ENCODE measurements at regions not wholly inside any gene's neighbourhood (a gene's known extent, or its start where the extent isn't known, plus 50 kb on each side); places are given as distances from the start of the nearest gene placed in this dataset.

GRCh38 chr3:27615555-27615954, 106.6 kb downstream of the EOMES start:
- no peak for TF ChIP-seq GATA3 (IDR thresholded peaks at IDR 0.05; ENCODE audit: low read depth, low read length)
- no peak for TF ChIP-seq GATA2 (IDR thresholded peaks at IDR 0.05; ENCODE audit: low read depth, low read length)

DNA sequence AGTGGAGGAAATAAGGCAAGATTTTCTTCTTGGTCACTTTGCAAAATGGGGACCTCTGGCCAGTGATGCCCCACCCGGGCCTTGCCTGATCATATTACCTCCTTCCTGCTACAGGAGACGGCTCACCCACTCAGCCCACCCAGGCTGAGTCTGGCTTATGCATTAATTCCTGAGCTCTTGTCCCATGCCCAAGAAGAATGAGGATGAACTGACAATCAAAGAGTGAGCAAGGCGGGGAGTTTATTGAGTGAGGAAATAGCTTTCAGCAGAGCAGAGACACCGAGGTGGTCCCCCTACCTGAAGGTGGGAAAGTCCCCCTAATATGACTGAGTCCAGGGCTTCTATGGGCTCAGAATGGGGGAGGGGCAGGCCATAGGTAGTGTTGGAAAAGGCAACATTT, 107.5 kb downstream of the EOMES start:
- no peak for TF ChIP-seq GATA2 (IDR thresholded peaks at IDR 0.05; ENCODE audit: low read depth, low read length)
- no peak for TF ChIP-seq GATA3 (IDR thresholded peaks at IDR 0.05; ENCODE audit: low read depth, low read length)

- TF ChIP-seq GATA2 (IDR thresholded peaks at IDR 0.05; ENCODE audit: low read depth, low read length) (no peak), GATA3 (IDR thresholded peaks at IDR 0.05; ENCODE audit: low read depth, low read length) (no peak)
Observed at GRCh38 chr3:27613846-27614500, 108.2 kb downstream of the EOMES start.

DNA sequence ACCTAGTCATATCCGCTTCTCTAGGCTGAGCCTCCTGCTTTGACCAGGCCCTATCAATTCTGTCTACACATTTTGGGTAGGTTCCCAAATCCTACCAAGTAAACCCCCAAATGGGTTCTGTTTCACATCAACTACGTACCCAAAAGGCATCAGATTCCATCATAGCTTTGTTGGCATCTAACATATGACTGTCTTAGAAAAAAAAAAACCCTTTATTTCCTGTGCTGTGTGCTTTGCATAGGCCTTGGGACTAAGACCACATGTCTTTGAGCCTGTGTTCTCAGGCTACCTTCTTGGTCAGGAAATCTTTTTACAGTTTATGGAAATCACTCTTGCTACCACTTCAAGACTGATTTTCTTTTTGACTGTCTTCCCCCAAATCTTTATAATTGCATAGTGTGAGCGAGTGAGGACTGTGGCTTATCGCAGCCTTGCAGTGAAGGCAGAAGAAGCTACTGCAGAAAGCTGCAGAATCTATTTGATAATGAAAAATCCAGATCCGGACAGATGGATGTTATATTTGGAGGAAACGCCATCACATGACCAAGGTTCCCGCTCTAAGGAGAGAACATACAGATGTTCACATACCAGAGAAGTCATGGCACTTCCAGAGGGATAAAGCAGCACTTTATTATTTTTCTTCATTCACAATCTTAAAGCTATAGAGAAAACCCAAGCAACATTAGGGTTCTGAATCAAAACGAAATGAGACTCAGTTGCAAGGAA, 111.2 kb downstream of the EOMES start:
- TF ChIP-seq GATA2 (IDR thresholded peaks at IDR 0.05; ENCODE audit: low read depth, low read length), result no peak
- TF ChIP-seq GATA3 (IDR thresholded peaks at IDR 0.05; ENCODE audit: low read depth, low read length), result no peak

DNA sequence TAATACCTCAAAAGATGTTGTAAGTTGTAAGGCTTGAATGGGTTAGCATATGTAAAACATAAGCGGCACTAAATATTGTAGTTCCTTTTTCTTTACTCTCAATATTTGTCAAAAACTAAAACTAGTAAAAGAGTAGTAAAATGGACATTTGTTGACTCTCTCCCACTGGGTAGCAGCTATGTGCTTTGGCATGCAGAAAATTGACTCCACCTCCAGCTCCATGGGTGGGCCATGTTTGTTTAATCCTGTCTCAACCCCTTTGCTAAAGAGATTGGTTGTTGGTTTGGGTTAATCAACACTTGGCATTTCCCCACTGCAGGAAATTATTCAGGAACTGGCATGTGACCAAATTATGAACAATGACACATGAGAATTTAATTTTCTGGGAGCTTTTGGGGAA, 114.8 kb downstream of the EOMES start:
- TF ChIP-seq GATA2 (IDR thresholded peaks at IDR 0.05; ENCODE audit: low read depth, low read length) (no peak), GATA3 (IDR thresholded peaks at IDR 0.05; ENCODE audit: low read depth, low read length) (no peak)

GRCh38 chr3:27606537-27606936, 115.6 kb downstream of the EOMES start:
- TF ChIP-seq GATA3 (IDR thresholded peaks at IDR 0.05; ENCODE audit: low read depth, low read length) (no peak), GATA2 (IDR thresholded peaks at IDR 0.05; ENCODE audit: low read depth, low read length) (no peak)

DNA sequence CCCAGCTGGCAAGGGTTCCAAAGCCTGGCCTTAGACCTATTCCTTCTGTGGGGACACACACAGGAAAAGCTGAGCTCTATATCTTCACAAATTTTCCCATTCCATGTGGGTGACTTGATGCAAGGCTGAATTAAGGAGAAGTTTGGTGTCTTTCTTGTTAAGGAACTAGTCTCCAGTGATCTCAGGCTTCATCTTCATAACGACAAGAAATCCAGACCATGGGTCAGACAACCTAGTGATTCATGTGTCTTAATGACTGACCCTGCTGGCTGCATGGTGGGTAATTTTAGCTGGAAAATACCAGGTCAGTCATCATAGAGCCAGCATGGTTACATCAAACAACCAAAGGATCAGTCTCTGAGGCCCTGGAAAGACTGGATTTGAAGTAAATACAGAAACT, 112.7 kb upstream of the SLC4A7 start:
- TF ChIP-seq GATA3 (IDR thresholded peaks at IDR 0.05; ENCODE audit: low read depth, low read length) (no peak), GATA2 (IDR thresholded peaks at IDR 0.05; ENCODE audit: low read depth, low read length) (no peak)

GRCh38 chr3:27596334-27596841, 112.2 kb upstream of the SLC4A7 start:
- TF ChIP-seq GATA2 (IDR thresholded peaks at IDR 0.05; ENCODE audit: low read depth, low read length) (no peak), GATA3 (IDR thresholded peaks at IDR 0.05; ENCODE audit: low read depth, low read length) (no peak)

- TF ChIP-seq GATA3 (IDR thresholded peaks at IDR 0.05; ENCODE audit: low read depth, low read length) (no peak), GATA2 (IDR thresholded peaks at IDR 0.05; ENCODE audit: low read depth, low read length) (no peak)
Observed at GRCh38 chr3:27594096-27594690, 110.0 kb upstream of the SLC4A7 start.

DNA sequence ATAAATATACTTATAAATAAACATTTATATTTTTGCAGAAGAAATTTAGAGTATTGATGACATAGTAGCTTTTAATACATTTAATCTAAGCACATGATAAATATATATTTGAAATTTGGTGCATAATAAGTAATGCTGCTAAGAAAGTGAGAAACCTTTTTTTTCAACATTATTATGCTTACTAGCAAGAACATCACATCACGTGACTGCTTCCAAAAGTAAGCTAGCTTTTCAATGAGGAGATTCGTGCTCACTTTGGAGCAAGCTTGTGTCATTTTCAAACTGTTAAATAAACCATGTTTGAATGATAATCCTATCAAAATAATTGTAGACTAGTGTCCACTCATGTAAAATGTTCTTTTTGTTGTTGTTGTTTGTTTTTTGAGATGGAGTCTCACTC, 109.0 kb upstream of the SLC4A7 start:
- TF ChIP-seq GATA3 (IDR thresholded peaks at IDR 0.05; ENCODE audit: low read depth, low read length) (no peak), GATA2 (IDR thresholded peaks at IDR 0.05; ENCODE audit: low read depth, low read length) (no peak)

- no peak for TF ChIP-seq GATA3 (IDR thresholded peaks at IDR 0.05; ENCODE audit: low read depth, low read length)
Observed at GRCh38 chr3:27591312-27592210, 107.4 kb upstream of the SLC4A7 start.

- TF ChIP-seq GATA3 (IDR thresholded peaks at IDR 0.05; ENCODE audit: low read depth, low read length), result no peak
- TF ChIP-seq GATA2 (IDR thresholded peaks at IDR 0.05; ENCODE audit: low read depth, low read length), result no peak
Observed at GRCh38 chr3:27590437-27591298, 106.5 kb upstream of the SLC4A7 start.

- TF ChIP-seq GATA3 (IDR thresholded peaks at IDR 0.05; ENCODE audit: low read depth, low read length), result no peak
- TF ChIP-seq GATA2 (IDR thresholded peaks at IDR 0.05; ENCODE audit: low read depth, low read length), result no peak
Observed at GRCh38 chr3:27589795-27590194, 105.6 kb upstream of the SLC4A7 start.

Data from SH-SY5Y (cell line).